ENCODE measurements at regions not wholly inside any gene's neighbourhood (a gene's known extent, or its start where the extent isn't known, plus 50 kb on each side); places are given as distances from the start of the nearest gene placed in this dataset.

DNA sequence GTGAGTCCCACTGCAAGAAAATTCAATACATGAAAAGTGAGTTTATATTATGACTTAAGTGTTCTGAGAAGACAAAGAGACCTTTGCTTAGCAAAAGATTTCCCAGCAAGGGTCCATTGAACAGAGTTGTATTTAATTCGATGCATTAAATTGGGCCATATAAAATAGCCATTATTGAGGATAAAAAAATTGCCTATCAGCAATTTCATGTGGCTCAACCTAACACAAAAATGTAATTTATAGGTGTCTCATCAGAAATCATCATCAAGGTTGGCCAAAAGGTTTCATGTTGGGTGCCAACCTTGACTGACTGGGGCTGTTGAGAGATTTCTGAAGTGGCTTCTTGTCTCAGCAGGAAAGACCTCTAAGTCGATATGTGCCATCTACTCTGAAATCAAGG, 84.8 kb upstream of the TOX3 start:
- ChIA-PET SMC1A (ENCODE audit: uncharacterized antibody, unreplicated experiment) (no interaction called here), CTCF (interaction anchor here (1.1 kb wide), 1 partner anchor 281 kb away, joined by 3 read pairs; no protein-coding TSS in a partner anchor), RAD21 (ENCODE audit: unreplicated experiment) (no interaction called here), POLR2A (no interaction called here)
- no peak overlapping the region for H2AFZ ChIP-seq (ENCODE audit: control insufficient read depth, low read depth, low read length)
- H3K27me3 ChIP-seq (replicated peaks in 1 of 2; ENCODE audit: control insufficient read depth in 2 of 2, insufficient read depth in 2 of 2, low read length in 1 of 2): no peaks in the 10 kb centered on the region
- H3K9me3 ChIP-seq (replicated peaks; ENCODE audit: control insufficient read depth, insufficient read depth, low read length): no peaks in the 10 kb centered on the region
- in situ Hi-C loops (cut with MboI): no loop called here
- H3K4me1 ChIP-seq (ENCODE audit: control insufficient read depth, insufficient read depth, low read length): no peaks in the 10 kb centered on the region
- TF ChIP-seq BCL11A (IDR thresholded peaks at IDR 0.05; ENCODE audit: low read depth, low read length) (no peak), ZNF384 (IDR thresholded peaks at IDR 0.05; ENCODE audit: borderline replicate concordance, low read depth, low read length) (no peak), ZNF274 (IDR thresholded peaks at IDR 0.05; ENCODE audit: insufficient read depth, insufficient read length) (no peak), RB1 (IDR thresholded peaks at IDR 0.05; ENCODE audit: borderline replicate concordance) (no peak), HDAC2 (IDR thresholded peaks at IDR 0.05) (no peak), TCF7 (IDR thresholded peaks at IDR 0.05; ENCODE audit: borderline replicate concordance) (no peak), RUNX3 (IDR thresholded peaks at IDR 0.05; ENCODE audit: low read length) (no peak), ZZZ3 (IDR thresholded peaks at IDR 0.05; ENCODE audit: control insufficient read depth, insufficient read length, low read depth) (no peak), LARP7 (IDR thresholded peaks at IDR 0.05) (no peak)
- TF ChIP-seq, protein P1, sequence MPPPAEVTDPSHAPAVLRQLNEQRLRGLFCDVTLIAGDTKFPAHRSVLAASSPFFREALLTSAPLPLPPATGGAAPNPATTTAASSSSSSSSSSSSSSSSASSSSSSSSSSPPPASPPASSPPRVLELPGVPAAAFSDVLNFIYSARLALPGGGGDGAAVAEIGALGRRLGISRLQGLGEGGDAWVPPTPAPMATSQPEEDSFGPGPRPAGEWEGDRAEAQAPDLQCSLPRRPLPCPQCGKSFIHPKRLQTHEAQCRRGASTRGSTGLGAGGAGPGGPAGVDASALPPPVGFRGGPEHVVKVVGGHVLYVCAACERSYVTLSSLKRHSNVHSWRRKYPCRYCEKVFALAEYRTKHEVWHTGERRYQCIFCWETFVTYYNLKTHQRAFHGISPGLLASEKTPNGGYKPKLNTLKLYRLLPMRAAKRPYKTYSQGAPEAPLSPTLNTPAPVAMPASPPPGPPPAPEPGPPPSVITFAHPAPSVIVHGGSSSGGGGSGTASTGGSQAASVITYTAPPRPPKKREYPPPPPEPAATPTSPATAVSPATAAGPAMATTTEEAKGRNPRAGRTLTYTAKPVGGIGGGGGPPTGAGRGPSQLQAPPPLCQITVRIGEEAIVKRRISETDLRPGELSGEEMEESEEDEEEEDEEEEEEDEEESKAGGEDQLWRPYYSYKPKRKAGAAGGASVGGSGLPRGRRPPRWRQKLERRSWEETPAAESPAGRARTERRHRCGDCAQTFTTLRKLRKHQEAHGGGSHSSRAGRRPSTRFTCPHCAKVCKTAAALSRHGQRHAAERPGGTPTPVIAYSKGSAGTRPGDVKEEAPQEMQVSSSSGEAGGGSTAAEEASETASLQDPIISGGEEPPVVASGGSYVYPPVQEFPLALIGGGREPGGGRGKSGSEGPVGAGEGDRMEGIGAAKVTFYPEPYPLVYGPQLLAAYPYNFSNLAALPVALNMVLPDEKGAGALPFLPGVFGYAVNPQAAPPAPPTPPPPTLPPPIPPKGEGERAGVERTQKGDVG (CRISPR knock-in tag; IDR thresholded peaks at IDR 0.05): no peak
- TF ChIP-seq, protein P2, sequence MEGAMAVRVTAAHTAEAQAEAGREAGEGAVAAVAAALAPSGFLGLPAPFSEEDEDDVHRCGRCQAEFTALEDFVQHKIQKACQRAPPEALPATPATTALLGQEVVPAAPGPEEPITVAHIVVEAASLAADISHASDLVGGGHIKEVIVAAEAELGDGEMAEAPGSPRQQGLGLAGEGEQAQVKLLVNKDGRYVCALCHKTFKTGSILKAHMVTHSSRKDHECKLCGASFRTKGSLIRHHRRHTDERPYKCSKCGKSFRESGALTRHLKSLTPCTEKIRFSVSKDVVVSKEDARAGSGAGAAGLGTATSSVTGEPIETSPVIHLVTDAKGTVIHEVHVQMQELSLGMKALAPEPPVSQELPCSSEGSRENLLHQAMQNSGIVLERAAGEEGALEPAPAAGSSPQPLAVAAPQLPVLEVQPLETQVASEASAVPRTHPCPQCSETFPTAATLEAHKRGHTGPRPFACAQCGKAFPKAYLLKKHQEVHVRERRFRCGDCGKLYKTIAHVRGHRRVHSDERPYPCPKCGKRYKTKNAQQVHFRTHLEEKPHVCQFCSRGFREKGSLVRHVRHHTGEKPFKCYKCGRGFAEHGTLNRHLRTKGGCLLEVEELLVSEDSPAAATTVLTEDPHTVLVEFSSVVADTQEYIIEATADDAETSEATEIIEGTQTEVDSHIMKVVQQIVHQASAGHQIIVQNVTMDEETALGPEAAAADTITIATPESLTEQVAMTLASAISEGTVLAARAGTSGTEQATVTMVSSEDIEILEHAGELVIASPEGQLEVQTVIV (IDR thresholded peaks at IDR 0.05; ENCODE audit: borderline replicate concordance, partially characterized antibody): no peak
- TF ChIP-seq, protein P3, sequence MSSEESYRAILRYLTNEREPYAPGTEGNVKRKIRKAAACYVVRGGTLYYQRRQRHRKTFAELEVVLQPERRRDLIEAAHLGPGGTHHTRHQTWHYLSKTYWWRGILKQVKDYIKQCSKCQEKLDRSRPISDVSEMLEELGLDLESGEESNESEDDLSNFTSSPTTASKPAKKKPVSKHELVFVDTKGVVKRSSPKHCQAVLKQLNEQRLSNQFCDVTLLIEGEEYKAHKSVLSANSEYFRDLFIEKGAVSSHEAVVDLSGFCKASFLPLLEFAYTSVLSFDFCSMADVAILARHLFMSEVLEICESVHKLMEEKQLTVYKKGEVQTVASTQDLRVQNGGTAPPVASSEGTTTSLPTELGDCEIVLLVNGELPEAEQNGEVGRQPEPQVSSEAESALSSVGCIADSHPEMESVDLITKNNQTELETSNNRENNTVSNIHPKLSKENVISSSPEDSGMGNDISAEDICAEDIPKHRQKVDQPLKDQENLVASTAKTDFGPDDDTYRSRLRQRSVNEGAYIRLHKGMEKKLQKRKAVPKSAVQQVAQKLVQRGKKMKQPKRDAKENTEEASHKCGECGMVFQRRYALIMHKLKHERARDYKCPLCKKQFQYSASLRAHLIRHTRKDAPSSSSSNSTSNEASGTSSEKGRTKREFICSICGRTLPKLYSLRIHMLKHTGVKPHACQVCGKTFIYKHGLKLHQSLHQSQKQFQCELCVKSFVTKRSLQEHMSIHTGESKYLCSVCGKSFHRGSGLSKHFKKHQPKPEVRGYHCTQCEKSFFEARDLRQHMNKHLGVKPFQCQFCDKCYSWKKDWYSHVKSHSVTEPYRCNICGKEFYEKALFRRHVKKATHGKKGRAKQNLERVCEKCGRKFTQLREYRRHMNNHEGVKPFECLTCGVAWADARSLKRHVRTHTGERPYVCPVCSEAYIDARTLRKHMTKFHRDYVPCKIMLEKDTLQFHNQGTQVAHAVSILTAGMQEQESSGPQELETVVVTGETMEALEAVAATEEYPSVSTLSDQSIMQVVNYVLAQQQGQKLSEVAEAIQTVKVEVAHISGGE (CRISPR knock-in tag; IDR thresholded peaks at IDR 0.05): no peak
- TF ChIP-seq, protein P4, sequence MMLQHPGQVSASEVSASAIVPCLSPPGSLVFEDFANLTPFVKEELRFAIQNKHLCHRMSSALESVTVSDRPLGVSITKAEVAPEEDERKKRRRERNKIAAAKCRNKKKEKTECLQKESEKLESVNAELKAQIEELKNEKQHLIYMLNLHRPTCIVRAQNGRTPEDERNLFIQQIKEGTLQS (IDR thresholded peaks at IDR 0.05; ENCODE audit: borderline replicate concordance, extremely low read depth, low read depth, low read length): no peak
- TF ChIP-seq, protein P5, sequence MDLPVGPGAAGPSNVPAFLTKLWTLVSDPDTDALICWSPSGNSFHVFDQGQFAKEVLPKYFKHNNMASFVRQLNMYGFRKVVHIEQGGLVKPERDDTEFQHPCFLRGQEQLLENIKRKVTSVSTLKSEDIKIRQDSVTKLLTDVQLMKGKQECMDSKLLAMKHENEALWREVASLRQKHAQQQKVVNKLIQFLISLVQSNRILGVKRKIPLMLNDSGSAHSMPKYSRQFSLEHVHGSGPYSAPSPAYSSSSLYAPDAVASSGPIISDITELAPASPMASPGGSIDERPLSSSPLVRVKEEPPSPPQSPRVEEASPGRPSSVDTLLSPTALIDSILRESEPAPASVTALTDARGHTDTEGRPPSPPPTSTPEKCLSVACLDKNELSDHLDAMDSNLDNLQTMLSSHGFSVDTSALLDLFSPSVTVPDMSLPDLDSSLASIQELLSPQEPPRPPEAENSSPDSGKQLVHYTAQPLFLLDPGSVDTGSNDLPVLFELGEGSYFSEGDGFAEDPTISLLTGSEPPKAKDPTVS (IDR thresholded peaks at IDR 0.05; ENCODE audit: low read depth, low read length): no peak
- no peak for DNase-seq (ENCODE audit: low read depth, low spot score)
- H3K27ac ChIP-seq (ENCODE audit: control insufficient read depth, insufficient read depth): no peak overlapping the region
- intact Hi-C loops (cut with micrococcal nuclease; ENCODE audit: unreplicated experiment): no loop called here
- no peak overlapping the region for H3K9ac ChIP-seq (ENCODE audit: control insufficient read depth, insufficient read depth, low read length)
- 0% methylated on average over 2 of the region's 2 CpGs for WGBS (ENCODE audit: insufficient coverage, insufficient replicate concordance, low lambda C conversion rate, missing lambda C conversion rate)
- no peak for ATAC-seq
- no peak overlapping the region for H3K4me2 ChIP-seq (ENCODE audit: control insufficient read depth, insufficient read depth)
- H3K4me3 ChIP-seq: no peak overlapping the region
- no peaks in the 10 kb centered on the region for H4K20me1 ChIP-seq (ENCODE audit: control insufficient read depth, insufficient read depth)
- no TSS peak for BruUV-seq (replicated peaks)
- no peaks in the 10 kb centered on the region for H3K36me3 ChIP-seq (ENCODE audit: control insufficient read depth in 2 of 2, insufficient read depth in 2 of 2, low read length in 1 of 2)
- no peaks in the 10 kb centered on the region for H3K79me2 ChIP-seq (ENCODE audit: control insufficient read depth, insufficient read depth, low read length)
- no peak for FAIRE-seq

All from GM12878 (cell line).